Activated T-helper 1 cell treated with anti-CD3 and anti-CD28 coated beads, Interleukin-12 subunit alpha, Interleukin-12 subunit beta, Interleukin-2, Interleukin-4 antibody, amounts not matched to agents 30 ng/mL and 10 ng/mL and 1 ng/mL, durations not matched to agents 14 hours and 24 hours and 36 hours (primary cell): ENCODE measurements at regions not wholly inside any gene's neighbourhood (a gene's known extent, or its start where the extent isn't known, plus 50 kb on each side); places are given as distances from the start of the nearest gene placed in this dataset.
"Not testable (repeated sequence)": the region's sequence is repeated elsewhere in the genome, so short reads cannot be mapped to it uniquely, and the experiment has no call there.

Experiments used
- DNase-seq: peaks from one replicate; pipeline ENCODE4 v3.0.0; 2021; ENCODE audit warnings: low spot score
- H3K27ac Mint-ChIP-seq: one replicate; pipeline ENCODE4 v1.8.0; 2021; ENCODE audit warnings: mild to moderate bottlenecking, mixed read lengths
- H3K27me3 Mint-ChIP-seq: one replicate; pipeline ENCODE4 v1.8.0; 2022; ENCODE audit warnings: mild to moderate bottlenecking, moderate library complexity, mixed read lengths; ENCODE audit not compliant: insufficient read depth
- H3K36me3 Mint-ChIP-seq: one replicate; pipeline ENCODE4 v1.8.0; 2021; ENCODE audit warnings: low read depth, mixed read lengths
- H3K4me1 Mint-ChIP-seq: one replicate; pipeline ENCODE4 v1.8.0; 2021; ENCODE audit warnings: low read depth, mixed read lengths
- H3K4me3 Mint-ChIP-seq: one replicate; pipeline ENCODE4 v1.8.0; 2021; ENCODE audit warnings: mild to moderate bottlenecking, moderate library complexity, mixed read lengths
- H3K9me3 Mint-ChIP-seq: one replicate; pipeline ENCODE4 v1.8.0; 2021; ENCODE audit warnings: mixed read lengths
- intact Hi-C: fragments of 100-400 bp; cut with micrococcal nuclease; formaldehyde crosslinking; loops from one replicate; pipeline ENCODE4 v1.15.1; 2024

- H3K27ac Mint-ChIP-seq = no peak overlapping the region
- no peak overlapping the region for H3K4me3 Mint-ChIP-seq
- H3K27me3 Mint-ChIP-seq = peaks cover 17% of the 10 kb centered on the region
- no peaks in the 10 kb centered on the region for H3K36me3 Mint-ChIP-seq
- intact Hi-C loops = no loop called here
- DNase-seq = no peak
- peaks cover 8% of the 10 kb centered on the region for H3K4me1 Mint-ChIP-seq
- no peaks in the 10 kb centered on the region for H3K9me3 Mint-ChIP-seq
These were observed 73.1 kb upstream of the LRRN2 start for GRCh38 chr1:204758601-204759000.

DNA sequence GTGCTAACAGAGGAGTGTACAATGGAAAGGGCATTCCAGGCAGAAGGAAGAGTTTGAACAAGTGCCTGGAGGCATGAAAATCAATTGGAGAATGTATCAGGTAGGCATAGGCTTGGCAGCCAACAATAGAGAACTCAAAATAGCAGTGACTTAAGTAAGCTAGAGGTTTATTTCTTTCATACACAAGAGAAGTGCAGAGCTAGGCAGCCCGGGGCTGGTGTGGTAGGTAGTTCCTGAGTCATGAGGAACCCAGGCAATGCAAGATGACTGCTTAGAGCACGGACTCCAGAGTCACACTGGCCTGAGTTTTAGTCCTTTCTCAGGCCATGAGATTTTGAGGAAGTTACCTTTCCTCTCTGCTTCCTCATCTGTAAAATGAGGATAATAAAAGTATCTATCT lies 74.8 kb upstream of the LRRN2 start:
- Mint-ChIP-seq H3K4me1 (peaks cover 11% of the 10 kb centered on the region), H3K4me3 (no peak overlapping the region), H3K36me3 (no peaks in the 10 kb centered on the region), H3K27ac (no peak overlapping the region), H3K27me3 (peaks cover 20% of the 10 kb centered on the region), H3K9me3 (no peaks in the 10 kb centered on the region)
- DNase-seq = no peak
- intact Hi-C loops = no loop called here

- no peaks in the 10 kb centered on the region for H3K36me3 Mint-ChIP-seq
- H3K27ac Mint-ChIP-seq = no peak overlapping the region
- H3K4me1 Mint-ChIP-seq = peaks cover 11% of the 10 kb centered on the region
- no peaks in the 10 kb centered on the region for H3K9me3 Mint-ChIP-seq
- H3K27me3 Mint-ChIP-seq = peaks cover 24% of the 10 kb centered on the region
- H3K4me3 Mint-ChIP-seq = no peak overlapping the region
- no peak for DNase-seq
- intact Hi-C loops = no loop called here
These were observed 75.2 kb upstream of the LRRN2 start for GRCh38 chr1:204760757-204761156.

GRCh38 chr1:204763773-204764427 lies 78.4 kb upstream of the LRRN2 start:
- DNase-seq = peak; percentile 64
- Mint-ChIP-seq H3K4me1 (peaks cover 11% of the 10 kb centered on the region), H3K36me3 (no peaks in the 10 kb centered on the region), H3K27me3 (peaks cover 40% of the 10 kb centered on the region), H3K9me3 (no peaks in the 10 kb centered on the region), H3K27ac (no peak overlapping the region), H3K4me3 (peak overlapping the region; percentile 20)
- intact Hi-C loops = loop anchor here (1.0 kb wide), 3 partner anchors 17 to 198 kb away; no protein-coding TSS in a partner anchor

DNA sequence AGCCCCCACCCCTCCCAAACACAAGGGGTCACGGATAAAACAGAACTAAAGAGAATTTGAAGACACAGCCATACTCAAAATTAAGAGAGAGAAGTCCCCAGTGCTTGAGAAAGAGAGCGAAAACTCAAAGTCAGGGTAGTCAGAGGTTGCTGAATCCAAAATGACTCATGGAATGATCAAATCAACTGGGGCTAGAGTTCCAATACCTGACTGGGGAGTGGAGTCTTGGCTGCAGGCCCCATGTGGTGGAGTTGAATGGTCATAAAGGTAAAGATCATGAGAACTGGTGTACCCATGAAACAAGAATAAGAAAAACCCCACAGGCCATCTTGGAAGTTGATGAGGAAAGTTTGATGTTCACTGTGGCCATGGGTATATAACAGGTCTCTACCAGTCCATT lies 84.5 kb upstream of the LRRN2 start:
- intact Hi-C loops = no loop called here

GRCh38 chr1:204771358-204771757 lies 85.8 kb upstream of the LRRN2 start:
- intact Hi-C loops = no loop called here
- H3K27me3 Mint-ChIP-seq = peaks cover 46% of the 10 kb centered on the region
- H3K36me3 Mint-ChIP-seq = no peaks in the 10 kb centered on the region
- DNase-seq = no peak
- no peak overlapping the region for H3K4me3 Mint-ChIP-seq
- H3K4me1 Mint-ChIP-seq = no peaks in the 10 kb centered on the region
- H3K27ac Mint-ChIP-seq = no peak overlapping the region
- H3K9me3 Mint-ChIP-seq = no peaks in the 10 kb centered on the region

More for the DNA sequence above, 84.5 kb upstream of the LRRN2 start:
- Mint-ChIP-seq H3K4me3 (no peak overlapping the region), H3K27me3 (peaks cover 60% of the 10 kb centered on the region), H3K4me1 (no peaks in the 10 kb centered on the region), H3K27ac (no peak overlapping the region), H3K36me3 (no peaks in the 10 kb centered on the region), H3K9me3 (no peaks in the 10 kb centered on the region)
- no peak for DNase-seq

DNA sequence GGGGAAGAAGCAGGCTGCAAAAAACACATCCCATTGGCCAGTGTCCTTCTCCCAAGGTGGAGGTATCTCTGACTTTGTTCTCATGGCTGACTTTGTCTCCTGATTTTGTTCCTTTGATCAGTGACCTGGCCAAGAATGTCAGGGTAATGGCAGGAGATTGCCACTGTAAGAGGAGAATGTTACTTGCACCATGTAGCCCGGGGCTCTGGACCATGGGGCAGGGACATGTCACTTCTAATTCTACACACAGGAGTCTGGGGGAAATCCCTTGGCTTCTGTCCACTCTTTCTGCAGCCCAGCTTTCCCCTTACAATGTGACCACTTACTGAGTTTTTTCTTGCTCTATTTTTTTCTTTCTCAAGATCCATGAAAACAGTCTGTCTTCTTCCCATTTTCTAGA lies 87.7 kb upstream of the LRRN2 start:
- H3K36me3 Mint-ChIP-seq = no peaks in the 10 kb centered on the region
- intact Hi-C loops = no loop called here
- H3K27me3 Mint-ChIP-seq = peaks cover 36% of the 10 kb centered on the region
- H3K27ac Mint-ChIP-seq = no peak overlapping the region
- H3K4me3 Mint-ChIP-seq = no peak overlapping the region
- no peak for DNase-seq
- H3K4me1 Mint-ChIP-seq = no peaks in the 10 kb centered on the region
- H3K9me3 Mint-ChIP-seq = no peaks in the 10 kb centered on the region

- DNase-seq = no peak
- Mint-ChIP-seq H3K36me3 (no peaks in the 10 kb centered on the region), H3K9me3 (no peaks in the 10 kb centered on the region), H3K4me3 (no peak overlapping the region), H3K4me1 (no peaks in the 10 kb centered on the region), H3K27ac (no peak overlapping the region), H3K27me3 (peaks cover 30% of the 10 kb centered on the region)
- intact Hi-C loops = no loop called here
These were observed 90.0 kb upstream of the LRRN2 start for GRCh38 chr1:204775546-204775945.

GRCh38 chr1:204777591-204777990 lies 92.1 kb upstream of the LRRN2 start:
- no peak overlapping the region for H3K4me3 Mint-ChIP-seq

GRCh38 chr1:204780630-204781029 lies 90.0 kb upstream of the NFASC start:
- no peaks in the 10 kb centered on the region for H3K9me3 Mint-ChIP-seq
- H3K4me3 Mint-ChIP-seq = no peak overlapping the region
- DNase-seq = no peak
- H3K4me1 Mint-ChIP-seq = no peaks in the 10 kb centered on the region
- H3K27me3 Mint-ChIP-seq = peaks cover 20% of the 10 kb centered on the region
- no peak overlapping the region for H3K27ac Mint-ChIP-seq
- H3K36me3 Mint-ChIP-seq = no peaks in the 10 kb centered on the region
- intact Hi-C loops = no loop called here

More at GRCh38 chr1:204777591-204777990, 92.1 kb upstream of the LRRN2 start:
- H3K27ac Mint-ChIP-seq = no peak overlapping the region
- H3K36me3 Mint-ChIP-seq = no peaks in the 10 kb centered on the region
- H3K9me3 Mint-ChIP-seq = no peaks in the 10 kb centered on the region
- peaks cover 32% of the 10 kb centered on the region for H3K27me3 Mint-ChIP-seq
- no peaks in the 10 kb centered on the region for H3K4me1 Mint-ChIP-seq
- intact Hi-C loops = no loop called here
- no peak for DNase-seq

- DNase-seq = no peak
- H3K4me3 Mint-ChIP-seq = no peak overlapping the region
- intact Hi-C loops = no loop called here
- no peaks in the 10 kb centered on the region for H3K36me3 Mint-ChIP-seq
- no peak overlapping the region for H3K27ac Mint-ChIP-seq
- H3K4me1 Mint-ChIP-seq = no peaks in the 10 kb centered on the region
- H3K27me3 Mint-ChIP-seq = peaks cover 28% of the 10 kb centered on the region
- H3K9me3 Mint-ChIP-seq = no peaks in the 10 kb centered on the region
These were observed 88.5 kb upstream of the NFASC start for GRCh38 chr1:204782118-204782700.

DNA sequence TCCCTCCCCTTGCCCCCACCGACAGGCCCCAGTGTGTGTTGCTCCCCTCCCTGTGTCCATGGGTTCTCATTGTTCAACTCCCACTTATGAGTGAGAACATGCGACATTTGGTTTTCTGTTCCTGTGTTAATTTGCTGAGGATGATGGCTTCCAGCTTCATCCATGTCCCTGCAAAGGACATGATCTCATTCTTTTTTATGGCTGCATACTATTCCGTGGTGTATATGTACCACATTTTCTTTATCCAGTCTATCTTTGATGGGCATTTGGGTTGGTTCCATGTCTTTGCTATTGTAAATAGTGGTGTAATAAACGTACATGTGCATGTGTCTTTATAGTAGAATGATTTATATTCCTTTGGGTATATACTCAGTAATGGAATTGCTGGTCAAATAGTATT lies 85.6 kb upstream of the NFASC start:
- H3K4me3 Mint-ChIP-seq, H3K36me3 Mint-ChIP-seq, H3K27ac Mint-ChIP-seq, DNase-seq, H3K9me3 Mint-ChIP-seq, H3K4me1 Mint-ChIP-seq, intact Hi-C loops: not testable (repeated sequence)
- peaks cover 46% of the 10 kb centered on the region for H3K27me3 Mint-ChIP-seq

DNA sequence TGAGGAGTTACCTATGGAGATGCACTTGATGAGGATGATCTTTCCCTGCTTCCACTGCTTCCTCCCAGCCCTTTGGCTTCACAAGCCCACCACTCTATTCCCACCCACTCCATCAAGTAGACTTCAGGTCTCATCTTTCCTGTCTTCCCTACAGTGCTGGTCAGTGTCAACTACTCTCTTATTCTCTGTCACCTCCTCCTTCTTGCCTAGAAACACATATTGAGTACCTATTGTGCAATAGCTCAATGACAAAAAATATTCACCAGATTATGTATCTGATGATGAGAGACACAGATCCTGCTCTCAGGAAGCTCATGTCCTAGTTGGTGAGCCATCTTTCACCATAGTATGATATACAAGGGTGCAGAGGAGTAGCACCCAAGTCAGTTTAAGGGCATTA lies 82.2 kb upstream of the NFASC start:
- Mint-ChIP-seq H3K27ac (no peak overlapping the region), H3K27me3 (peaks cover 40% of the 10 kb centered on the region), H3K4me3 (no peak overlapping the region), H3K4me1 (no peaks in the 10 kb centered on the region), H3K36me3 (no peaks in the 10 kb centered on the region), H3K9me3 (no peaks in the 10 kb centered on the region)
- intact Hi-C loops = no loop called here
- DNase-seq = no peak
